ENCODE measurements at regions not wholly inside any gene's neighbourhood (a gene's known extent, or its start where the extent isn't known, plus 50 kb on each side); places are given as distances from the start of the nearest gene placed in this dataset.

DNA sequence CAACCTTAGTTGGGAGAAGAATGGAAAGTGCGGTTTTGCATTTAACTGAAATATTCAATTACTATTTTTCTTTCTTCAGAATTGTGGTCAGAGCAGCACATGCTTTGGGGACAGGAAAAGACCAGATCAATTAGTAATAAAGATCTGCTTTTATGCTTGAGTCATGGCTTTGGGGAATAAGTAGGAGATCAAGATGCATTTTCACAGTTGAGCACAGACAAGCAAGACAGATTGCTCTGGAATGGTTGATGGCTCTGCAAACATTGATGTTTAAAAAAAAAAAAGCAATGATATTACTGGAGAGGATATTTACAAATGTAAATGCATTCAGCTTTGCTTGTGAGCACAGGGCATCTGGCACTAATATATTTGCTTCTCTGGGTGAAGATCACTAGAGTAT lies 224.4 kb upstream of the SASH1 start:
- H3K27me3 ChIP-seq (ENCODE audit: control insufficient read depth, insufficient read depth, low read length), result no peaks in the 10 kb centered on the region
- DNase-seq (ENCODE audit: low read depth) (no peak), FAIRE-seq (no peak)
- no peaks in the 10 kb centered on the region for H3K36me3 ChIP-seq (ENCODE audit: control insufficient read depth, insufficient read depth, low read length)
- no peak overlapping the region for H3K4me3 ChIP-seq (ENCODE audit: low read depth, low read length)
- TF ChIP-seq, protein P1, sequence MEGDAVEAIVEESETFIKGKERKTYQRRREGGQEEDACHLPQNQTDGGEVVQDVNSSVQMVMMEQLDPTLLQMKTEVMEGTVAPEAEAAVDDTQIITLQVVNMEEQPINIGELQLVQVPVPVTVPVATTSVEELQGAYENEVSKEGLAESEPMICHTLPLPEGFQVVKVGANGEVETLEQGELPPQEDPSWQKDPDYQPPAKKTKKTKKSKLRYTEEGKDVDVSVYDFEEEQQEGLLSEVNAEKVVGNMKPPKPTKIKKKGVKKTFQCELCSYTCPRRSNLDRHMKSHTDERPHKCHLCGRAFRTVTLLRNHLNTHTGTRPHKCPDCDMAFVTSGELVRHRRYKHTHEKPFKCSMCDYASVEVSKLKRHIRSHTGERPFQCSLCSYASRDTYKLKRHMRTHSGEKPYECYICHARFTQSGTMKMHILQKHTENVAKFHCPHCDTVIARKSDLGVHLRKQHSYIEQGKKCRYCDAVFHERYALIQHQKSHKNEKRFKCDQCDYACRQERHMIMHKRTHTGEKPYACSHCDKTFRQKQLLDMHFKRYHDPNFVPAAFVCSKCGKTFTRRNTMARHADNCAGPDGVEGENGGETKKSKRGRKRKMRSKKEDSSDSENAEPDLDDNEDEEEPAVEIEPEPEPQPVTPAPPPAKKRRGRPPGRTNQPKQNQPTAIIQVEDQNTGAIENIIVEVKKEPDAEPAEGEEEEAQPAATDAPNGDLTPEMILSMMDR (IDR thresholded peaks at IDR 0.05; ENCODE audit: insufficient read depth, low read length, severe bottlenecking), result no peak

DNA sequence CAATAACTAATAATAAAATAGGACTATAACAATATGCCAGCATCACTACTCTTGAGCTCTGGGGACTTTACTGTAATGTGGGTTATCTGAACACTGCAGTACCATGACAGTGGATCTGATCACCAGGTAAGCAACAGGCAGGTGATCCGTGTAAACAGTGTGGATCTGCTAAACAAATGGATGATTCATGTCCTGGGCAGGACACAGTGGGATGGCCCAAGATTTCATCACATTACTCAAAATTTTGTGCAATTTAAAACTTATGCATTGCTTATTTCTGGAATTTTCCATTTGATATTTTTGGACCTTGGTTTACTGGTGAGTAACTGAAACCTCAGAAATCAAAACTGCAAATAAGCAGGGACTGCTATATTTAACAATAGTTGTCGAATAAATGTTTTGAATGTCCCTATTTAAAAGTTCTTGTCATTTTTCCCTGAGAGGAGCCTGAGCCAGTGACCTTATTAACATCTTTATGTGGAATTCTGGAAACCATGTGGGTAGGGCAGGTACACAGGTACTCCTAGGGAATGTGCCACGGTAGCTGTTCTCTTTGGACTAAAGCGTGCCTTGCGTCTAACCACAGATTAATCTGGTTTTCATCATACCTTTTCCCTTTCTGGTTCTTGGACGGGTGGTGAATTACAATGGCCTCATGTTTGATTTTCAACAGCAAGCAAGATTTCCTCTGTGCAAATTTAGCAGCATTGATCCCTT lies 214.5 kb upstream of the SASH1 start:
- H3K27me3 ChIP-seq (ENCODE audit: control insufficient read depth, insufficient read depth, low read length), result peaks cover 2% of the 10 kb centered on the region
- peak; percentile 76 for DNase-seq (ENCODE audit: low read depth)
- FAIRE-seq, result peak; percentile 36
- H3K36me3 ChIP-seq (ENCODE audit: control insufficient read depth, insufficient read depth, low read length), result no peaks in the 10 kb centered on the region
- no peak overlapping the region for H3K4me3 ChIP-seq (ENCODE audit: low read depth, low read length)
- TF ChIP-seq, protein P1 (IDR thresholded peaks at IDR 0.05; ENCODE audit: insufficient read depth, low read length, severe bottlenecking), result no peak

DNA sequence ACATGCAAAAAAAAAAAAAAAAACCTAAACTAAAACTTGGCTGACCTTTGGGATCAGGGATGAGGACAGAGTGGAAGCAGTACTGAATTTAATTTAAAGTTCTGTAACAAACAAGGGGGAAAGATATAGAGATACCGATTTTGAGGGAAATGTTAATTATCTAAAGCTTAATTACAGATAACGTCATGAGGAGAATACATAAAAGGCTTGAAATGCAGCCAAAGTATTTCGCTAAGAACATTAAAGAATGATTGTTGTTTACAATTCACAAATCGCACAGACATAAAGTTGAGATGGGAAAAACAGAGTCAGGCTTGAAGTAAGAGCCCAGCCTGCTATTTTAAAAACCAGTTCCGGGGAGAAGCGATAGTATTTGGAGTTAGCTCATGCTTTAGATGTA lies 208.0 kb upstream of the SASH1 start:
- no peak for DNase-seq (ENCODE audit: low read depth)
- Histone ChIP-seq H3K36me3 (ENCODE audit: control insufficient read depth, insufficient read depth, low read length) (no peaks in the 10 kb centered on the region), H3K27me3 (ENCODE audit: control insufficient read depth, insufficient read depth, low read length) (peaks cover 2% of the 10 kb centered on the region), H3K4me3 (ENCODE audit: low read depth, low read length) (no peak overlapping the region)
- TF ChIP-seq, protein P1 (IDR thresholded peaks at IDR 0.05; ENCODE audit: insufficient read depth, low read length, severe bottlenecking), result no peak
- no peak for FAIRE-seq

DNA sequence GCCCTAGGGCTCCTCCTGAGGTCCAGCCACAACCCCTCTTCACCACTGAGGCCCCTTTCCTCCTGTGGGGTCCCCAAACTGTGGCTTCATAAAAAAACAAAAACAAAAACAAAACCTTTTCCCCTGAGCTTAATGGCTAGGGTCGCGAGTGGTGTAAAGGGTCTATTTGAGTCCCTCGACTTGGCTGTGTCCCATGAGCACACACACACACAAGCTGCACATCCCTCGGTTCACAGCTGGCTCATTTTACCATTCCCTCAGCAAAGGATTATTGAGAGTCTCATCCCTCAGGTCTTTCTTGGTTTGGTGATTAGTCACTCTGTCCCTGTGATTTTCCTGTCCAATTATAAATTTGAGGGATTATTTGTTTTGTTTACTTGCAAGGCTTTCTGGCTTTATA lies 206.1 kb upstream of the SASH1 start:
- H3K27me3 ChIP-seq (ENCODE audit: control insufficient read depth, insufficient read depth, low read length), result no peaks in the 10 kb centered on the region
- TF ChIP-seq, protein P1 (IDR thresholded peaks at IDR 0.05; ENCODE audit: insufficient read depth, low read length, severe bottlenecking), result no peak
- H3K4me3 ChIP-seq (ENCODE audit: low read depth, low read length), result no peak overlapping the region
- DNase-seq (ENCODE audit: low read depth) (no peak), FAIRE-seq (no peak)
- H3K36me3 ChIP-seq (ENCODE audit: control insufficient read depth, insufficient read depth, low read length), result no peaks in the 10 kb centered on the region

DNA sequence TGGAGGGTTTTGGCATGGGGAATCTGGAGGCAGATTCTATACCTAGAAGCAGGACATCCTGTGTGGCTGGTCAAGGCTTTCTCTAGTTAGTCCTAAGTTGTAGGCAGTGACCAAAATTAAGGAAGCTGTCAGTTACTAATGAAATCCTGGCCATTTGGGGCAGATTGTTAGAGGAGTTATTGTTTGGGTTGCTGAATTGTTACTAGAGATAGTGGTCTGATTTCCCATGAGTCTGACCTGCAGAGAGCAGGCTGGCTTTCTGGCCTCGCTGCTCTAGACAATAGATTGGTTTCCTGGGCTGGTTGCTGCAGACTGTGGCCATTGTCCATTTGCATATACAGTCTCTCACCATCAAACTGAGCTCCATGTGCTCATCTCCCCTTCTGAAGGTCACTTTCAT lies 205.0 kb upstream of the SASH1 start:
- H3K36me3 ChIP-seq (ENCODE audit: control insufficient read depth, insufficient read depth, low read length), result no peaks in the 10 kb centered on the region
- TF ChIP-seq, protein P1 (IDR thresholded peaks at IDR 0.05; ENCODE audit: insufficient read depth, low read length, severe bottlenecking), result no peak
- FAIRE-seq (no peak), DNase-seq (ENCODE audit: low read depth) (no peak)
- H3K27me3 ChIP-seq (ENCODE audit: control insufficient read depth, insufficient read depth, low read length), result no peaks in the 10 kb centered on the region
- H3K4me3 ChIP-seq (ENCODE audit: low read depth, low read length), result no peak overlapping the region

DNA sequence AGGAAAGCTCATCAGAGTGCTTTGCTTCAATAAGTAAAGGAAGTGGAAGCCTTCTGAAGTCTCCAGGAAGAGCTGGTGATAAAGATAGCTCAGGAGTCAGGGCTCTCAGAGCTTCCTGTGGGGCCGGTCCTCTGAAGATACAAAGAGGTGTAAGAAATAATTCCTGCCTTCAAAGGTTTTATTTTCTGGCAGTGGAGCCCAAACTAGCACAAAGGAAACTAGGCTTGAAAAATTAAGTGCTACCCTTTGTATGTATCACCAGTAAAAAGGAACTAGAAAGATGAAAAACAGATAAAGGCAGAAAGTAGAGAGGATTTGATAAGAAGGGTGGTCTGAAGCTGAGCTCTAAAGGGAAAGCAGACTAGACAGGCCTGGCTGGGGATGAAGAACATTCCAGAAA lies 204.1 kb upstream of the SASH1 start:
- H3K27me3 ChIP-seq (ENCODE audit: control insufficient read depth, insufficient read depth, low read length), result no peaks in the 10 kb centered on the region
- no peaks in the 10 kb centered on the region for H3K36me3 ChIP-seq (ENCODE audit: control insufficient read depth, insufficient read depth, low read length)
- DNase-seq (ENCODE audit: low read depth), result no peak
- H3K4me3 ChIP-seq (ENCODE audit: low read depth, low read length), result no peak overlapping the region
- TF ChIP-seq, protein P1 (IDR thresholded peaks at IDR 0.05; ENCODE audit: insufficient read depth, low read length, severe bottlenecking), result no peak
- no peak for FAIRE-seq

Measured in bronchial epithelial cell (primary cell).